UCSD-AML1 (cell line): ENCODE measurements at regions not wholly inside any gene's neighbourhood (a gene's known extent, or its start where the extent isn't known, plus 50 kb on each side); places are given as distances from the start of the nearest gene placed in this dataset.

Experiments
- DNase-seq: peaks from one replicate; lab custom pipeline; 2025; ENCODE audit not compliant: unreplicated experiment; lab: John Stamatoyannopoulos, UW

GRCh38 chr11:115557681-115558080, 53.5 kb upstream of the CADM1 start:
- DNase-seq, result no peak

- DNase-seq, result no peak
Observed at GRCh38 chr11:115556984-115557383, 52.8 kb upstream of the CADM1 start.

GRCh38 chr11:115555336-115556090, 51.3 kb upstream of the CADM1 start:
- DNase-seq, result no peak
